Thoracic aorta (tissue), 2 donors: ENCODE measurements at regions not wholly inside any gene's neighbourhood (a gene's known extent, or its start where the extent isn't known, plus 50 kb on each side); places are given as distances from the start of the nearest gene placed in this dataset.

ENCODE experiments used
- ATAC-seq: fragments of 150-250 bp; one replicate; pipeline ENCODE4 v1.8.0; 2017; ENCODE audit warnings: low read depth; ENCODE audit not compliant: insufficient number of reproducible peaks, low FRiP score
- DNase-seq: peaks from one replicate; pipeline ENCODE4 v3.0.0-alpha.2; 2020; ENCODE audit warnings: low spot score
- H3K27ac ChIP-seq, 2 donors: fragments of 200-600 bp; sonication (generic); 1 replicate in 1 of 2; 2 replicates in 1 of 2; pipeline ENCODE4 v1.5.1; 2016; ENCODE audit warnings: mild to moderate bottlenecking in 2 of 2, moderate library complexity in 2 of 2
- H3K27me3 ChIP-seq: fragments of 200-600 bp; sonication (generic); replicated peaks from 2 replicates; pipeline ENCODE4 v1.6.0; 2016; ENCODE audit warnings: mild to moderate bottlenecking; ENCODE audit not compliant: insufficient read depth
- H3K36me3 ChIP-seq: fragments of 200-600 bp; sonication (generic); one replicate; pipeline ENCODE4 v1.5.1; 2016
- H3K4me1 ChIP-seq, 2 donors: fragments of 200-600 bp; sonication (generic); 1 replicate in 1 of 2; 2 replicates in 1 of 2; pipeline versions ENCODE4 v1.5.1 to v1.6.0; 2016; ENCODE audit warnings: low read depth in 2 of 2, mild to moderate bottlenecking in 1 of 2; ENCODE audit not compliant: control insufficient read depth in 1 of 2
- H3K4me3 ChIP-seq: fragments of 200-600 bp; sonication (generic); 2 replicates; pipeline ENCODE4 v1.5.1; 2016; ENCODE audit warnings: mild to moderate bottlenecking
- H3K9me3 ChIP-seq: fragments of 200-600 bp; sonication (generic); 2 replicates; pipeline ENCODE4 v1.5.1; 2016
- TF ChIP-seq, protein P1 (sequence below): fragments of 200-600 bp; sonication (generic); IDR thresholded peaks from one replicate; pipeline ENCODE4 v1.5.1; 2019; ENCODE audit warnings: antibody characterized with exemption

GRCh38 chr6:10278746-10279145 lies 136.1 kb downstream of the TFAP2A start:
- TF ChIP-seq, protein P1, sequence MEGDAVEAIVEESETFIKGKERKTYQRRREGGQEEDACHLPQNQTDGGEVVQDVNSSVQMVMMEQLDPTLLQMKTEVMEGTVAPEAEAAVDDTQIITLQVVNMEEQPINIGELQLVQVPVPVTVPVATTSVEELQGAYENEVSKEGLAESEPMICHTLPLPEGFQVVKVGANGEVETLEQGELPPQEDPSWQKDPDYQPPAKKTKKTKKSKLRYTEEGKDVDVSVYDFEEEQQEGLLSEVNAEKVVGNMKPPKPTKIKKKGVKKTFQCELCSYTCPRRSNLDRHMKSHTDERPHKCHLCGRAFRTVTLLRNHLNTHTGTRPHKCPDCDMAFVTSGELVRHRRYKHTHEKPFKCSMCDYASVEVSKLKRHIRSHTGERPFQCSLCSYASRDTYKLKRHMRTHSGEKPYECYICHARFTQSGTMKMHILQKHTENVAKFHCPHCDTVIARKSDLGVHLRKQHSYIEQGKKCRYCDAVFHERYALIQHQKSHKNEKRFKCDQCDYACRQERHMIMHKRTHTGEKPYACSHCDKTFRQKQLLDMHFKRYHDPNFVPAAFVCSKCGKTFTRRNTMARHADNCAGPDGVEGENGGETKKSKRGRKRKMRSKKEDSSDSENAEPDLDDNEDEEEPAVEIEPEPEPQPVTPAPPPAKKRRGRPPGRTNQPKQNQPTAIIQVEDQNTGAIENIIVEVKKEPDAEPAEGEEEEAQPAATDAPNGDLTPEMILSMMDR: no peak
- Histone ChIP-seq H3K27me3 (no peaks in the 10 kb centered on the region), H3K36me3 (no peaks in the 10 kb centered on the region), H3K4me3 (no peak overlapping the region), H3K27ac (no peak overlapping the region), H3K4me1 (no peaks in the 10 kb centered on the region), H3K9me3 (no peaks in the 10 kb centered on the region)
- DNase-seq: no peak
- ATAC-seq: no peak

DNA sequence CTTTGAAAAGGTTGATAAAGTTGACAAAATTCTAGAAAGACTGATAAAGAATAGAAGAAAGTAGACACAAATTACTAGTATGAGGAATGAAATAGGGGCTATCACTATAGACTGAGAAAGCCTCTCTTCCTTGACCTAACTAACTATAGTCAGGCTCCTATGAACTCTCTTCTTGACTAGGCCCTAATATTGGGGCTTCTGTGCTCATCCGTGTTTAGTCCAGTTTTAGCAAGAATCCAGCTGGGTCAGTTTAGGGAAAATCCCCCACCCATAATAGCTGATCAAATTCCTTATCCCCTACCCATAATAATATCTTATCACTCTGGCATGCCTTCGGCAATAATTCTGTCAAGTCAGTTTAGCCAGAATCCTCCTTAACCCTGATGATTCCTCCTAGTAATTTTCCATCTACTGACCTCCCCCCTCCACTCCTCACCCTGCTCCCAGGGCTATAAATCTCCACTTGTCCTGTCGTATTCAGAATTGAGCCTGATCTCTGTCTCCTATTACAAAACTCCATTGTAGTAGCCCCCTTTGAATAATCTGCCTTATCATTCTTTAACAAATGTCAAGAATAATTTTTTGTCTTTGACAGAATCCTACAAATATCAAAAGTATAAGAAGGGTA lies 138.1 kb downstream of the TFAP2A start:
- DNase-seq (no peak), ATAC-seq (no peak)
- Histone ChIP-seq H3K4me3 (no peak overlapping the region), H3K9me3 (no peaks in the 10 kb centered on the region), H3K4me1 (no peaks in the 10 kb centered on the region), H3K36me3 (no peaks in the 10 kb centered on the region), H3K27ac (no peak overlapping the region), H3K27me3 (no peaks in the 10 kb centered on the region)
- TF ChIP-seq, protein P1: no peak

DNA sequence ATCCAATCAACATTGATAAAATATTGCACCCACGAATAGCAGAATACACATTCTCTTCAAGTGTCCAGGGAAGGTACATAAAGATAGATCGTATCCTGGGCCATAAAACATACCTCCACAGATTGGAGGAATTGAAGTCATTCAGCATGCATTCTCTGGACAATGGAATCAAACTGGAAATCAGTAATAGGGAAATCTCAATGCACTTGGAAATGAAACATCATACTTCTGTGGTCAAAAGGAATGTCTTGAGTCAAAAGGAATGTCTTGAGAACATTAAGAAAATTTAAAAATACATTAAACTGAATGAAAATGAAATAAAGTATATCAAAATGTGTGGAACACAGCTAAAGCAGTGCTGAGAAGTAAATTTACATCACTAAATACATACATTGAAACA lies 138.8 kb downstream of the TFAP2A start:
- ATAC-seq: no peak
- DNase-seq: no peak
- no peaks in the 10 kb centered on the region for H3K9me3 ChIP-seq
- H3K27ac ChIP-seq: no peak overlapping the region
- no peak overlapping the region for H3K4me3 ChIP-seq
- TF ChIP-seq, protein P1: no peak
- H3K36me3 ChIP-seq: no peaks in the 10 kb centered on the region
- no peaks in the 10 kb centered on the region for H3K4me1 ChIP-seq
- H3K27me3 ChIP-seq: no peaks in the 10 kb centered on the region

GRCh38 chr6:10272591-10272990 lies 142.3 kb downstream of the TFAP2A start:
- Histone ChIP-seq H3K4me1 (no peaks in the 10 kb centered on the region), H3K27me3 (no peaks in the 10 kb centered on the region), H3K27ac (no peak overlapping the region), H3K9me3 (no peaks in the 10 kb centered on the region), H3K36me3 (no peaks in the 10 kb centered on the region), H3K4me3 (no peak overlapping the region)
- TF ChIP-seq, protein P1: no peak
- ATAC-seq (no peak), DNase-seq (no peak)

DNA sequence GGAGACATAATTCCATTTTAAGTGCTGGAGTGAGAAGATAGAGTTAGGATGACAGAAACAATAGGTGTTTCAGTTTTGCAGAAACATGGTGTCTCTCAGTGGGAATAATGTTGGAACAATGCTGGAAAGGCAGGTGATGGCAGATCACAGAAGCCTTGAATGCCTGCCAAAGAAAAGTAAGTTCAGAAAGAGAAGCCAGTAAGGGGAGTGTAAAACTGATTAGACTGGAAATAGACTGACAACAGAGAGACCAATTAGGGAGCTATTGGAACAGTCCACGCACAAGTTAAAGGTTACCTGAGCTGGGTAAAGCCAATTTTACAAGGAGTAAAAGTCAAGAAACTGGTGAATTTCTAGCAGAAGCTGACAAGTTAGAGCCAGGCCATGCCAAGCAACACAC lies 142.9 kb downstream of the TFAP2A start:
- no peak for ATAC-seq

More for the DNA sequence above, 142.9 kb downstream of the TFAP2A start:
- H3K36me3 ChIP-seq: no peaks in the 10 kb centered on the region
- H3K4me3 ChIP-seq: no peak overlapping the region
- TF ChIP-seq, protein P1: no peak
- DNase-seq: no peak
- H3K27ac ChIP-seq: no peak overlapping the region
- H3K9me3 ChIP-seq: no peaks in the 10 kb centered on the region
- H3K4me1 ChIP-seq: no peaks in the 10 kb centered on the region
- H3K27me3 ChIP-seq: no peaks in the 10 kb centered on the region
